H1 (cell line): ENCODE measurements at regions not wholly inside any gene's neighbourhood (a gene's known extent, or its start where the extent isn't known, plus 50 kb on each side); places are given as distances from the start of the nearest gene placed in this dataset.

Source experiments
- CTCF ChIA-PET: fragments of 300-600 bp; sonication (Branson Sonifier 250); formaldehyde crosslinking; loops from one replicate; lab custom pipeline; 2021; ENCODE audit not compliant: partially characterized antibody; lab: Charles Lee
- POLR2A ChIA-PET: fragments of 300-600 bp; sonication (Branson Sonifier 250); formaldehyde crosslinking; loops from one replicate; lab custom pipeline; 2021; ENCODE audit warnings: inconsistent platforms; ENCODE audit not compliant: partially characterized antibody; lab: Charles Lee
- DNase-seq, 2 experiments: peaks; one replicate each; pipeline versions ENCODE4 v3.0.0 to v3.0.0-alpha.2; 2010 to 2022; ENCODE audit warnings: low spot score in 2 of 2, low read depth in 1 of 2, mixed read lengths in 1 of 2
- FAIRE-seq: peaks from 2 replicates; lab custom pipeline; 2011; peaks lifted over from hg19 to GRCh38; lab: Jason Lieb, UNC
- H2AFZ ChIP-seq: 2 replicates; pipeline ENCODE4 v1.8.1; 2012; ENCODE audit warnings: low read length, inconsistent platforms
- H2AK5ac ChIP-seq: 2 replicates; pipeline ENCODE4 v1.6.1; 2013; ENCODE audit warnings: low read depth, low read length
- H2BK120ac ChIP-seq: replicated peaks from 2 replicates; pipeline ENCODE3; 2013; ENCODE audit warnings: low read depth, low read length, inconsistent platforms
- H2BK12ac ChIP-seq: 2 replicates; pipeline ENCODE4 v1.6.1; 2013; ENCODE audit warnings: low read depth, low read length
- H2BK15ac ChIP-seq: 2 replicates; pipeline ENCODE4 v1.6.1; 2013; ENCODE audit warnings: low read length
- H2BK20ac ChIP-seq: 2 replicates; pipeline ENCODE4 v1.6.1; 2013; ENCODE audit warnings: low read length
- H2BK5ac ChIP-seq: 2 replicates; pipeline ENCODE4 v1.6.1; 2013; ENCODE audit warnings: low read depth, low read length
- H3K14ac ChIP-seq: 2 replicates; pipeline ENCODE4 v1.6.1; 2013; ENCODE audit warnings: inconsistent platforms; ENCODE audit not compliant: insufficient read length
- H3K18ac ChIP-seq: 2 replicates; pipeline ENCODE4 v1.6.1; 2013; ENCODE audit warnings: low read length; ENCODE audit errors: extremely low read depth
- H3K23ac ChIP-seq: 2 replicates; pipeline ENCODE4 v1.6.1; 2013; ENCODE audit warnings: inconsistent platforms; ENCODE audit not compliant: insufficient read length
- H3K23me2 ChIP-seq: 2 replicates; pipeline ENCODE4 v1.6.1; 2013; ENCODE audit warnings: low read depth, low read length
- H3K27ac ChIP-seq: 2 replicates; pipeline ENCODE4 v1.6.1; 2011; ENCODE audit warnings: low read depth, low read length, inconsistent platforms
- H3K27me3 ChIP-seq, 4 experiments: replicated peaks in 1 of 4; 1 replicate in 1 of 4; 2 replicates in 3 of 4; pipeline versions ENCODE4 v1.6.1 to v1.8.1; 2011 to 2013; ENCODE audit warnings: low read length in 3 of 4, mild to moderate bottlenecking in 3 of 4, inconsistent platforms in 2 of 4, mixed read lengths in 2 of 4, moderate library complexity in 1 of 4; ENCODE audit not compliant: control insufficient read depth in 3 of 4, insufficient read depth in 3 of 4; ENCODE audit errors: extremely low read depth in 1 of 4
- H3K36me3 ChIP-seq, 4 experiments: 2 replicates each; pipeline versions ENCODE4 v1.6.1 to v1.8.1; 2011 to 2013; ENCODE audit warnings: mild to moderate bottlenecking in 4 of 4, low read length in 3 of 4, moderate library complexity in 2 of 4, control low read depth in 1 of 4, inconsistent platforms in 1 of 4; ENCODE audit not compliant: insufficient read depth in 4 of 4, control insufficient read depth in 2 of 4
- H3K4ac ChIP-seq: replicated peaks from 2 replicates; pipeline ENCODE3; 2013; ENCODE audit warnings: low read length, low read depth, mixed read lengths, inconsistent platforms; ENCODE audit not compliant: insufficient read length
- H3K4me1 ChIP-seq, 4 experiments: replicated peaks in 1 of 4; 1 replicate in 1 of 4; 2 replicates in 3 of 4; pipeline versions ENCODE4 v1.6.1 to v1.8.1; 2011 to 2013; ENCODE audit warnings: low read length in 3 of 4, inconsistent platforms in 2 of 4, mixed read lengths in 1 of 4; ENCODE audit not compliant: insufficient read depth in 4 of 4, control insufficient read depth in 3 of 4
- H3K4me2 ChIP-seq, 2 experiments: 2 replicates each; pipeline versions ENCODE4 v1.6.1 to v1.8.1; 2011 to 2013; ENCODE audit warnings: low read depth in 2 of 2, low read length in 2 of 2, control low read depth in 1 of 2, inconsistent platforms in 1 of 2, mild to moderate bottlenecking in 1 of 2; ENCODE audit not compliant: insufficient read depth in 1 of 2
- H3K4me3 ChIP-seq, 4 experiments: fragments of 200-600, 300-600 bp in 1 of 4; sonication (generic), shearing (Covaris generic), sonication (Bioruptor Twin) in 1 of 4; 2 replicates each; pipeline versions ENCODE4 v1.5.1 to v1.8.1; 2011 to 2016; ENCODE audit warnings: low read length in 4 of 4, low read depth in 3 of 4, control low read depth in 2 of 4, inconsistent platforms in 2 of 4, mild to moderate bottlenecking in 2 of 4, mixed read lengths in 1 of 4, moderate library complexity in 1 of 4; ENCODE audit not compliant: insufficient read depth in 2 of 4; ENCODE audit errors: extremely low read depth in 1 of 4
- H3K56ac ChIP-seq: replicated peaks from 2 replicates; pipeline ENCODE3; 2013; ENCODE audit warnings: low read depth, mild to moderate bottlenecking, mixed read lengths, low read length, inconsistent platforms; ENCODE audit not compliant: insufficient read length
- H3K79me1 ChIP-seq: 2 replicates; pipeline ENCODE4 v1.6.1; 2013; ENCODE audit warnings: low read depth, low read length, control low read depth
- H3K79me2 ChIP-seq, 2 experiments: 2 replicates each; pipeline versions ENCODE4 v1.6.1 to v1.8.1; 2012 to 2013; ENCODE audit warnings: low read length in 2 of 2, mild to moderate bottlenecking in 2 of 2, inconsistent platforms in 1 of 2; ENCODE audit not compliant: insufficient read depth in 2 of 2, control insufficient read depth in 1 of 2
- H3K9ac ChIP-seq, 4 experiments: replicated peaks in 1 of 4; 1 replicate in 1 of 4; 2 replicates in 3 of 4; pipeline versions ENCODE4 v1.6.1 to v1.8.1; 2011 to 2013; ENCODE audit warnings: low read depth in 3 of 4, low read length in 3 of 4, control low read depth in 2 of 4, mild to moderate bottlenecking in 2 of 4, moderate library complexity in 2 of 4, inconsistent platforms in 1 of 4; ENCODE audit errors: extremely low read depth in 1 of 4
- H3K9me3 ChIP-seq, 2 experiments: 2 replicates each; pipeline versions ENCODE4 v1.6.1 to v1.8.1; 2012 to 2013; ENCODE audit warnings: mild to moderate bottlenecking in 2 of 2, moderate library complexity in 2 of 2, control low read depth in 1 of 2, inconsistent platforms in 1 of 2, low read depth in 1 of 2, low read length in 1 of 2, mixed read lengths in 1 of 2; ENCODE audit not compliant: insufficient read depth in 2 of 2
- H4K20me1 ChIP-seq, 2 experiments: replicated peaks in 1 of 2; 2 replicates each; pipeline versions ENCODE3 to v1.8.1; 2011 to 2013; ENCODE audit warnings: inconsistent platforms in 2 of 2, low read length in 2 of 2, mild to moderate bottlenecking in 1 of 2; ENCODE audit not compliant: insufficient read depth in 2 of 2, control insufficient read depth in 1 of 2
- H4K5ac ChIP-seq: 2 replicates; pipeline ENCODE4 v1.6.1; 2013; ENCODE audit warnings: low read length, low read depth, mixed read lengths, inconsistent platforms; ENCODE audit not compliant: insufficient read length
- H4K8ac ChIP-seq: 2 replicates; pipeline ENCODE4 v1.8.0; 2013; ENCODE audit warnings: mild to moderate bottlenecking, moderate library complexity, low read length, inconsistent platforms; ENCODE audit not compliant: insufficient read depth; ENCODE audit errors: extremely low read depth
- H4K91ac ChIP-seq: replicated peaks from 2 replicates; pipeline ENCODE3; 2013; ENCODE audit warnings: low read length, mixed read lengths, inconsistent platforms; ENCODE audit not compliant: insufficient read length
- CHD2 ChIP-seq: IDR thresholded peaks from 2 replicates; pipeline ENCODE4 v1.6.1; 2012; ENCODE audit warnings: low read length, improper control_type of control experiment
- E2F6 ChIP-seq: IDR thresholded peaks from 2 replicates; pipeline ENCODE4 v1.6.1; 2012; ENCODE audit warnings: inconsistent platforms
- EZH2 ChIP-seq: fragments of 200-600 bp; sonication (generic); IDR thresholded peaks from 2 replicates; pipeline ENCODE4 v1.7.1; 2012; ENCODE audit warnings: low read depth, mild to moderate bottlenecking, moderate library complexity, low read length, inconsistent platforms; ENCODE audit not compliant: severe bottlenecking
- HDAC6 ChIP-seq: IDR thresholded peaks from one replicate; pipeline ENCODE4 v1.7.1; 2012; ENCODE audit warnings: low read depth, mild to moderate bottlenecking, inconsistent platforms, low read length, moderate library complexity
- KDM5A ChIP-seq: fragments of 200-600 bp; IDR thresholded peaks from 2 replicates; pipeline ENCODE4 v1.7.1; 2012; ENCODE audit warnings: mild to moderate bottlenecking, low read length, inconsistent platforms, mixed read lengths
- RAD21 ChIP-seq, 2 experiments: IDR thresholded peaks in 1 of 2; conservative IDR thresholded peaks in 1 of 2; 2 replicates each; pipeline ENCODE4 v1.6.1; 2011; ENCODE audit warnings: low read depth in 2 of 2, low read length in 2 of 2, improper control_type of control experiment in 1 of 2, inconsistent platforms in 1 of 2, mild to moderate bottlenecking in 1 of 2, moderate library complexity in 1 of 2
- RBBP5 ChIP-seq: IDR thresholded peaks from 2 replicates; pipeline ENCODE4 v1.7.1; 2012; ENCODE audit warnings: low read depth, mild to moderate bottlenecking, inconsistent platforms, low read length, moderate library complexity, borderline replicate concordance
- SP1 ChIP-seq: IDR thresholded peaks from 2 replicates; pipeline ENCODE4 v1.6.1; 2011; ENCODE audit warnings: low read depth, low read length
- SP2 ChIP-seq: IDR thresholded peaks from 2 replicates; pipeline ENCODE4 v1.6.1; 2012; ENCODE audit warnings: mild to moderate bottlenecking, low read length, inconsistent platforms
- SUZ12 ChIP-seq: fragments of 200-600 bp; sonication (generic); IDR thresholded peaks from 2 replicates; pipeline ENCODE4 v1.6.1; 2012; ENCODE audit warnings: mild to moderate bottlenecking, inconsistent platforms, low read length, moderate library complexity, mixed read lengths
- TBP ChIP-seq: IDR thresholded peaks from 2 replicates; pipeline ENCODE4 v1.6.1; 2011; ENCODE audit warnings: low read depth, low read length, improper control_type of control experiment
- WGBS, 2 experiments: shearing (Covaris generic) in 1 of 2; methylation state at CpG; one replicate each; pipeline versions ENCODE4 v1.1.6 to v1.1.7; 2013 to 2015; ENCODE audit warnings: low lambda C conversion rate in 2 of 2, mixed read lengths in 2 of 2, inconsistent platforms in 1 of 2, low coverage in 1 of 2, missing lambda C conversion rate in 1 of 2; ENCODE audit not compliant: insufficient replicate concordance in 2 of 2, insufficient coverage in 1 of 2, insufficient read length in 1 of 2; ENCODE audit errors: extremely low coverage in 1 of 2, missing lambda C conversion rate in 1 of 2; 5-methylcytosine and 5-hydroxymethylcytosine counted together

GRCh38 chr10:113459626-113460280, 93.1 kb upstream of the HABP2 start:
- H3K9ac ChIP-seq: no peak overlapping the region
- FAIRE-seq (no peak), DNase-seq (no peak)
- no peaks in the 10 kb centered on the region for H3K23me2 ChIP-seq
- H3K18ac ChIP-seq: no peak overlapping the region
- ChIA-PET POLR2A (no interaction called here), CTCF (interaction anchor here (0.6 to 1.5 kb wide), 5 partner anchors 9 to 61 kb away, joined by 3 to 5 read pairs (median 4); no protein-coding TSS in a partner anchor)
- no peaks in the 10 kb centered on the region for H3K79me1 ChIP-seq
- H3K4ac ChIP-seq: no peak overlapping the region
- no peaks in the 10 kb centered on the region for H4K20me1 ChIP-seq
- no peaks in the 10 kb centered on the region for H3K79me2 ChIP-seq
- no peaks in the 10 kb centered on the region for H3K36me3 ChIP-seq
- H4K91ac ChIP-seq: no peak overlapping the region
- no peak overlapping the region for H3K23ac ChIP-seq
- H3K4me2 ChIP-seq: no peak overlapping the region
- no peak overlapping the region for H4K8ac ChIP-seq
- no peak overlapping the region for H2BK15ac ChIP-seq
- H3K27ac ChIP-seq: no peak overlapping the region
- H2BK20ac ChIP-seq: no peak overlapping the region
- no peak overlapping the region for H3K4me3 ChIP-seq
- H2AFZ ChIP-seq: no peak overlapping the region
- H2BK12ac ChIP-seq: no peak overlapping the region
- H3K27me3 ChIP-seq: no peaks in the 10 kb centered on the region
- WGBS, 2 experiments: 82% methylated on average over 8 of the region's 8 CpGs; no CpG with 5 or more reads in 1 of the 2 experiments
- no peak overlapping the region for H3K56ac ChIP-seq
- peaks cover 0 to 4% (median under 1%) of the 10 kb centered on the region in 4 experiments; a peak in 1 of 7 replicates for H3K4me1 ChIP-seq
- no peak overlapping the region for H4K5ac ChIP-seq
- no peak overlapping the region for H2BK5ac ChIP-seq
- no peak overlapping the region for H3K14ac ChIP-seq
- H3K9me3 ChIP-seq: no peaks in the 10 kb centered on the region
- H2BK120ac ChIP-seq: no peak overlapping the region
- H2AK5ac ChIP-seq: no peak overlapping the region
- TF ChIP-seq E2F6 (no peak), TBP (no peak), RAD21 (IDR thresholded peaks at IDR 0.05 in 1 of 2, conservative IDR thresholded peaks at IDR 0.05 in 1 of 2; ENCODE audit: low read depth in 2 of 2, low read length in 2 of 2) (peak in 1 of 2 experiments; percentile 8; a peak in 1 of 4 replicates), SP1 (no peak), CHD2 (no peak), EZH2 (no peak), KDM5A (no peak), HDAC6 (no peak), SUZ12 (no peak), RBBP5 (no peak), SP2 (no peak)
